OCI-LY7 (cell line): ENCODE measurements at regions not wholly inside any gene's neighbourhood (a gene's known extent, or its start where the extent isn't known, plus 50 kb on each side); places are given as distances from the start of the nearest gene placed in this dataset.
A peak's percentile ranks its signal among the peaks of the same experiment; 100 is the strongest.

Experiments
- BruUV-seq: library from RNA; stranded (reverse); fragments of 400-500 nt; replicated peaks from 2 replicates; lab custom pipeline; 2021; lab: Mats Ljungman, UMichigan
- CTCF ChIA-PET: fragments of 300-600 bp; sonication (Branson Sonifier 250); formaldehyde crosslinking; loops from one replicate; lab custom pipeline; 2022; ENCODE audit warnings: antibody characterized with exemption; ENCODE audit not compliant: unreplicated experiment; lab: Charles Lee
- POLR2A ChIA-PET: fragments of 300-600 bp; sonication (Branson Sonifier 250); formaldehyde crosslinking; loops from one replicate; lab custom pipeline; 2022; ENCODE audit warnings: antibody characterized with exemption; lab: Charles Lee
- DNase-seq: peaks from one replicate; pipeline ENCODE4 v3.0.0-alpha.2; 2015; ENCODE audit warnings: low spot score
- H2AFZ ChIP-seq: fragments of 200-600 bp; sonication (generic), shearing (Covaris generic); 2 replicates; pipeline ENCODE4 v1.6.1; 2014; ENCODE audit warnings: mild to moderate bottlenecking, antibody characterized with exemption, low read length, moderate library complexity
- H3K27ac ChIP-seq: fragments of 200-600 bp; sonication (generic); 2 replicates; pipeline ENCODE4 v1.5.1; 2014; ENCODE audit warnings: mixed run types, low read depth, mild to moderate bottlenecking, moderate library complexity, low read length, inconsistent platforms; ENCODE audit not compliant: poor library complexity, severe bottlenecking
- H3K36me3 ChIP-seq: fragments of 200-600 bp; sonication (generic); 2 replicates; pipeline ENCODE4 v1.6.1; 2014; ENCODE audit warnings: mild to moderate bottlenecking, antibody characterized with exemption, low read length, moderate library complexity, mixed read lengths; ENCODE audit not compliant: insufficient read depth
- H3K4me1 ChIP-seq: fragments of 200-600 bp; sonication (generic); 2 replicates; pipeline ENCODE4 v1.5.1; 2014; ENCODE audit warnings: mild to moderate bottlenecking, low read length; ENCODE audit not compliant: insufficient read depth, poor library complexity, severe bottlenecking
- H3K4me2 ChIP-seq: fragments of 200-600 bp; sonication (generic); 2 replicates; pipeline ENCODE4 v1.6.1; 2014; ENCODE audit warnings: mild to moderate bottlenecking, low read length
- H3K4me3 ChIP-seq: fragments of 200-600 bp; sonication (generic); 2 replicates; pipeline ENCODE4 v1.5.1; 2014; ENCODE audit warnings: mild to moderate bottlenecking, low read depth, low read length; ENCODE audit not compliant: poor library complexity, severe bottlenecking
- H3K79me2 ChIP-seq: fragments of 200-600 bp; sonication (generic); 2 replicates; pipeline ENCODE4 v1.6.1; 2016; ENCODE audit warnings: low read depth, mild to moderate bottlenecking, low read length, moderate library complexity, mixed read lengths; ENCODE audit not compliant: insufficient read depth
- H3K9me2 ChIP-seq: fragments of 200-600 bp; sonication (generic); 2 replicates; pipeline ENCODE4 v1.6.1; 2016; ENCODE audit warnings: mild to moderate bottlenecking, low read length, mixed read lengths; ENCODE audit not compliant: insufficient read depth
- H3K9me3 ChIP-seq: fragments of 200-600 bp; sonication (generic); 2 replicates; pipeline ENCODE4 v1.6.1; 2014; ENCODE audit warnings: mild to moderate bottlenecking, mixed run types, low read length, mixed read lengths
- H4K20me1 ChIP-seq: fragments of 200-600 bp; sonication (generic); 2 replicates; pipeline ENCODE4 v1.6.1; 2014; ENCODE audit warnings: mild to moderate bottlenecking, antibody characterized with exemption, low read length, moderate library complexity, mixed read lengths; ENCODE audit not compliant: insufficient read depth
- CTCF ChIP-seq: fragments of 200-600 bp; sonication (generic); conservative IDR thresholded peaks from 2 replicates; pipeline ENCODE4 v1.5.1; 2014; ENCODE audit warnings: mild to moderate bottlenecking, antibody characterized with exemption, low read length, moderate library complexity, mixed read lengths
- EZH2phosphoT487 ChIP-seq: fragments of 200-600 bp; sonication (generic); IDR thresholded peaks from 2 replicates; pipeline ENCODE4 v1.6.1; 2018; ENCODE audit warnings: low read depth, borderline replicate concordance, mild to moderate bottlenecking, mixed run types, antibody characterized with exemption, low read length, moderate library complexity, mixed read lengths
- intact Hi-C: fragments of 100-400 bp; cut with micrococcal nuclease; formaldehyde crosslinking; loops from one replicate; pipeline ENCODE4 v1.10.0; 2022; ENCODE audit not compliant: unreplicated experiment

DNA sequence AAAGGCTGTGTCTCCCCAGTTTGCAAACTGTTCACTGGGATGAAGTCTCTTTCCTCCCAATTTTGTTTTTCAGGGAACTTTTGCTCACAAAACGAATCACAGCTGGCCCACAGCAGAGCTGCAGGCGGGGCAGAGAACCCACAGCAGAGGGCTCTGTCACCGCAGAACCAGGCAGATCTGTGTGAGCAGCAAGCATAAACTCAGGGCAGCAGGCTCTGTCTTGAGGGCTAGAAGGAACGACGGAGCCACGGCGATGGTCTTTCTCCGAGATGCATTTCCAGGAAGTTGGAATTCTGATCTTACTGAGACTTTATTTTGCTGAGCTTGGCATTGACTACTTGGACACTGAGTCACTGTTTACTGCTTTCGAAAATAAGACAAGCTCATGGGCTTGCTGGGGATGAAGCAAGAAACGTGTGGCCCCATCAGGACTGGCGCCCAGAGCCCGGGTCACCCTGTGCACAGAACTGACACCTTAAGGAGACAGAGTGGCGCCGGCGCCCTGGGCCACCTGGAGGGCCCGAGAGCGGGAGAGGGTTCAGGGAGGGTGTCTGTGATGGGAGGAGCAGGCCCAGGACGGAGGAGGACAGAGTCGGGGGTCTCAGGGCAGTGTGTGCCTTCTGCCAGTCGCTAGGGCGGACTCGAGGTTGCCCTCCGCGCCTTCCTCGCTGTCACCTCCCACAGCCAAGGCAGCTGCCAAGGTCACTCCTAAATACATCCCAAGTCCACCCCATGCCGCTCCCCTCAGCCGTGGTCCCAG, 106.3 kb upstream of the NXT1 start:
- BruUV-seq, result no TSS peak
- Histone ChIP-seq H3K9me2 (no peaks in the 10 kb centered on the region), H3K79me2 (no peaks in the 10 kb centered on the region), H2AFZ (no peak overlapping the region), H3K9me3 (no peaks in the 10 kb centered on the region), H3K4me3 (no peak overlapping the region), H3K4me2 (no peak overlapping the region), H3K36me3 (no peaks in the 10 kb centered on the region), H4K20me1 (no peaks in the 10 kb centered on the region), H3K27ac (no peak overlapping the region), H3K4me1 (peaks cover 3% of the 10 kb centered on the region)
- DNase-seq, result no peak
- CTCF ChIA-PET, result no interaction called here
- POLR2A ChIA-PET, result no interaction called here
- intact Hi-C loops, result no loop called here
- TF ChIP-seq EZH2phosphoT487 (no peak), CTCF (no peak)

DNA sequence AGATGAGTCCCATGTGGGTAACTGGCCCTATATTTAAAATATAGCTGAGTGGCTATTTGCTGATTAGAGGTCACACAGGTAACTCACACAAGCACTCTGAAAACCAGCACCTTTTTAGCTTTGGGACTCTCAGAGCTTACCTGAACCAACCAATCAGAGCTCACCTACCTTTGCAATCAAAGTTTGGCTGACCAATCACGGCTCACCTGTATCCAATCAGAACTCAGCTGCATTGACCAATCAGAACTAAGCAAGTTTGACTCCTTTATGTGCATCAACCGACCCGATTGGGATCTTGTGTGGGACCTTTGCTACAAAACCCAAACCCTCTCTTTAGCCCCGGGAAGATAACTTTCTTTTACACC, 106.8 kb upstream of the NXT1 start:
- DNase-seq, result peak; percentile 1
- CTCF ChIA-PET, result no interaction called here
- no TSS peak for BruUV-seq

More for the DNA sequence above, 106.8 kb upstream of the NXT1 start:
- intact Hi-C loops, result no loop called here
- Histone ChIP-seq H3K4me3 (no peak overlapping the region), H3K36me3 (no peaks in the 10 kb centered on the region), H3K27ac (no peak overlapping the region), H3K9me3 (no peaks in the 10 kb centered on the region), H2AFZ (no peak overlapping the region), H3K4me1 (peaks cover 3% of the 10 kb centered on the region), H4K20me1 (no peaks in the 10 kb centered on the region), H3K79me2 (no peaks in the 10 kb centered on the region), H3K9me2 (no peaks in the 10 kb centered on the region), H3K4me2 (no peak overlapping the region)
- POLR2A ChIA-PET, result no interaction called here
- TF ChIP-seq CTCF, result no peak
- no peak for TF ChIP-seq EZH2phosphoT487
